ENCODE measurements at regions not wholly inside any gene's neighbourhood (a gene's known extent, or its start where the extent isn't known, plus 50 kb on each side); places are given as distances from the start of the nearest gene placed in this dataset.

DNA sequence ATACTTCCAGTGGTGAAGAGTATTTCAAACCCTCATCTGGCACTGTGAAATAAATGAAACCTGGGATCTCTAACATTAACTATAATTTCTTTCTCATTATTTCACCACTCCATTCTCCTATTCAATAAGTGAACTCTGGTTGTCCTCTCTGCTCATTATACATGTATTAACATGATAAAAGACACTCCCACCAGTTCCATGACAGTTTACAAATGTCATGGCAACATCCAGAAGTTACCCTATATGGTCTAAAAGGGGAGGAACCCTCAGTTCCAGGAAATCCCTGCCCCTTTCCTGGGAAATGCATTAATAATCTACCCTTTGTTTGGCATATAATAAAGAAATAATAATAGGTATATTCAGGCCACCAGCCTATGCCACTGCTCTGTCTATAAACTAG is 62.7 kb upstream of the BRINP3 start:
- DNase-seq = no peak

DNA sequence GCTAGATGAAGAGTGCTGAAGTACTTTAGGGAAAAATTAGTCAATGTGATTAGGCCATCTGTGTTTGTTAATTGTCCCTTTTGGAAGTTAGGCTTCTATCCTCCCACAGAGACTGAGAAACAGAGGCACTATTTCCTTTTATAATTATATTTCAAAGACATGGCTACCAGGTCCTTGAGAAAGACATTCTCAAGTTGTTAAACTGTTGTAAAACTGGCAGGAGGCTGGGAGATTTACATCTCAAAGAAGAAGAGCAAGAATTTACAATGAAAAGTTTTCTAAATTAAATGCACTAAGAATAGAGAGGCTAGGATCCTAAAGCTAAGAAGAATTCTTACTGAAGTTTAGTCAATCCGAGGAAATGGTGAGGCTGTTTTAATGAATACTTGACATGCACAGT is 74.0 kb upstream of the BRINP3 start:
- no peak for DNase-seq

DNA sequence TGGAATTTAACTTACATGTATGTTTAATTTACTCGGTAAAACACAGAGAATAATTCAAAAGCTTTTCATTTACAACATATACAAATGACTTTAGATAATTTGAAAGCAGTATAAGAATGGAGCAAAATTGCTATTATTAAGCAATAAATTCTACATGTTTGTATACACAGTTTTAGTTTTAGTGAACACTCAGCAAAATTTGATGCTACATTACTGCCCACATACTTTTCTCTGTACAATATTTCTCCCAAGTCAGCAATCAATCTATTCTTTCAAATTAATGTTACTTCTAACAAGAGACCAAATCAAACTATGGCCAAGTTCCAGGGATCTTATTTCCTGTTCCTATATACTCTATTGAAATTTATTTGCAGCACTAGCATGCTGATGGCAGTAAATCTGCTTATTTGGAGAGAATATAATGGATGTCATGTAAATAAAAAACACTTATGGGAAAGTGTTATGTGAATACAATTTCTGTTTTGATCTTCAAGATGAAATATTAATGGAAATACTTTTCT is 82.6 kb upstream of the BRINP3 start:
- no peak for DNase-seq

DNA sequence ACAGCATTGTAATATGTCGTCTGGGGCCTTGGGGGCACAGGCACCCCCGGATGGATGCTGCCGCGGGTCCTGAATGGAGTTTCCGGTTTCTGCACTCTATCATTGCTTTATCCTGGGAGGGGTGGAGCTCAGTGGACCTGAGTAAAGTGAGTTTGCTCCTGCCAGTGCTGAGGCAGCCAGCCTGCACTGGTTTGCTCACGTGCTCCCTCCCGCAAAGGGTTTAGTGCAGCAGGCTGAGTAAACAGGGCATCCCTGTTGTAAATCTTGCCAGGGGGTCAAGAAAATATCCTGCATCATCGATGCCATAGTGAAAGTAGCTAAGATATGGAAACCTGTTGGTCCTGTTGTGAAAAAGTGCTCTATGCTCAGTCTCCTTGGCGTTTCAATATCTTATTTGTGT is 85.6 kb upstream of the BRINP3 start:
- no peak for DNase-seq

DNA sequence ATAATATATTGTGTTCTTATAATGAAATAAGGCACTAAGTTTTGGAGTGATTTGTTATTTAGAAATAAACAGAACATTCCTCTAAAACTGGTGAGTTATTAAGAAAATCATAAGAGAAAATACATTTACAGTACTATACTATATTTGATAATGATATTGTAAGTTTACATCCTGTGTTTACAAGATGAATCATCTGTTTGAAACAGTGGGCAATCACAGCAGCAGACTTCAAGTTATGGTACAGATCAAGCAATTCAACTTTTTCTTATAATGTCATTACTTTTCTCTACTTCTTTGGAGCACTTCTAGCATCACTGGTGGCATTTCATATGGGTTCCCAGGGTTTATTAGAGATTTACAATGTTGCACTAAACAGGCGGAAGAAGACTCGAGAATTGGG is 86.5 kb upstream of the BRINP3 start:
- no peak for DNase-seq

DNA sequence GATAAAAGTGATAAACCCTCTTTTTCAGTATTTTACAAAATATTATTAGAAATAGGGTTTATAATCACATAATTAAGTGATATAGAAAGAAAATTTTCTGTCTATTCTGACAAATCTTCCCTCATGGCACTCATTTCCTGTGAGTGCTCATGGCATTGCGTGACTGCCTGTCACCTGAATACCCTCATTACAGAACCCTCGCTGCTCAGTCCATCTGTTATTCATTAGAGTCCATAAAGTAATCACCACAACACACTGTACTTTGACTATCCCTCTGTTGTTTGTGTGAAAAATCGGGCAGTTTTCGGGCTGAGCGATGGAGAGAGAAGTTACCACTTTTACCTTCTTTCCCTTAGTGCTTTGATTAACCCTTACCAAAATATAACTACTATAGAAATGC is 100.4 kb upstream of the BRINP3 start:
- DNase-seq = no peak

DNA sequence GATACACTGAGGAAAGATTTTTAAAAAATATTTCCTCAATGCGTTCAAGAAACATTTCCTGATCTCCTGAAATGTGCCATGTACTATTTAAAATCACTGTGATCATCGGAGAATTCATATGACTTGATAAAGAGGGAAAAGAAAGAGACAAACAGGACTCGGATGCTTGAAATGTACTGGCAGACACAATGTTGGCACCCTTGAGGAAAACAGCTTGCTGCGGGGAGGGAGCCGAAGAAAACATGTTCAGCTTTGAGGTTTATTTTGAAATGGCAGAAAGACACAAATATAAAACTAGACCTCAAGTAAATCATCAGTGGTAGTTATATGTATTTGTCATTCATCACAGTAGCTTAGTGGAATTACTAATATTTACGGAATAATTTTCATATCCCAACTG is 100.9 kb upstream of the BRINP3 start:
- DNase-seq = no peak

DNA sequence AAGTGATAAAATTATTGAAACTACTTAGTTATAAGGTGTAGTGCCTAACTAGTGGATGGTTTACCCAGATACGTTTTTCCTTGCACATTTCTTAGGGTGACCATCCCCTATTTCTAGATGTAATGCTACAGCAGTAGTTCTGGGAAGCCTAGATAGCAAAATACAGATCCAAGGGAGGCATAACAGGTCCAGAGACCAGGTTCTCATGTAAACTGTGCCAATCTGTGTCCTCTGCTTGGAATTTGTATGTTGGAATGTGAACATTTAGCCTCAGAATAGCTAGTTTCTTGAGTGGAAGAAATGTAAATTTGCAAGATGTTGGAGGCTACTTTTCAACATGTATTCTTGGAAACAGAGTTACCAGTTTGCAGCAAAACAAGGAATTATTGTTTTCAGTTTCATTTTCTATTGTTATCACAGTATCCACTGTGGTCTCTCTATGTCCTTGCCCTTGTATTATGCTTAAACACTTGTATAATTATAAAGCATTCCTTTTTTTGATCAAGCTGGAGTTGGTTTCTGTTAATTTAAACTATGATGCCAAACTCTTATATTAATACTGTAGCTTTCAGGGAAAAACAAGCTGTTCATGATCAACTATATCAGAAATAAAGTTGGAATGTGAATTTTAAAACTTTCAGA is 102.0 kb upstream of the BRINP3 start:
- DNase-seq = no peak

DNA sequence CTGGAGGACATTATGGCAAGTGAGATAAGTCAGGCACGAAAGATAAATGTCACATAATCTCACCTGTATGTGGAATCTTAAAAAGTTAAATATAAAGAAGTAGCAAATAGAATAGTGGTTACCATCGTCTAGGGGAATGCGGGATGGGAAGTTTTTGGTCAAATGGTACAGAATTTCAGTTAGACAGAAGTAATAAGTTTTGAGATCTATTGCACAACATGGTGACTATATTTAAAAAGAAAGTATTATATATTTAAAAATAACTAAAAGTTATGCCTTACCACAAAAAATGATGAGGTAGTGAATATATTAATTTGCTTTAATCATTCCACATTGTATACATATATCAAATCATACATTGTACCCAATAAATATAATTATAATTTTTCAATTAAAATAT is 106.2 kb upstream of the BRINP3 start:
- DNase-seq = no peak

DNA sequence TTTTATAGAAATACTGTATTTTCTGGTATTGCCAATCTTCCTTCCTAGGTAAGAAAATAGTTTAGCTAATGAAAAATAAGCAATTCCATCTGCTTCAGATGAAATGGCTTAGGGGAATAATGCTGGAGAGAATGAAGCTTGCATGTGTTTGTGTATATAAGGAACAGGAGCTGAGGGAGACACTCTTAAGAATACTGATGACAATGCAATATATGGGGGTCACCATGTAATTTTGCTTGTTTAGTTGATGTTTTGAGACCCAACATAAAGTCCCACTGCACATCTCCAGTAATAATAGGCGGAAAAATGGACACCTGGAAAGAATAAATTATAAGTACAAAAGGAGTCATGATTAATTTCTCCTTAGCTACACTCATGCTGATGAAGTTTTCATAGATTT is 110.8 kb upstream of the BRINP3 start:
- DNase-seq = no peak

DNA sequence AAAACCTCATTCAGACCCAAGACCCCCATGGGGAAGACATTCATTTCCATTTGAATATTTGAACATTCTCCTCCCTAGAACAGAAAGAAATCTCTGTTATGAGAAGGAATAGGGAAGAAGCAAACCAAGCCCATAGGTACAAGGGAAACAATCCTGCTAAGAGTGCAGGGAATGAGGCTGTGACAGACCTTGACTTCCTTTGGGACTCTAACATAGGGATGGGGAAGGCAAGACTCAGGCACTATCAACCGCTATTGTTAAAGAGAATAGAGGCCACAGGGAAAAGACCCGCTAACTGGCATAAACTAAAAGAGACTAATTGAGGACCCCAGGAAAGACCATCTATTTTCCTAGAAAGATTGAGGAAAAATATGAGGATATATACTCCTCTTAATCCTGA is 117.8 kb upstream of the BRINP3 start:
- DNase-seq = no peak

DNA sequence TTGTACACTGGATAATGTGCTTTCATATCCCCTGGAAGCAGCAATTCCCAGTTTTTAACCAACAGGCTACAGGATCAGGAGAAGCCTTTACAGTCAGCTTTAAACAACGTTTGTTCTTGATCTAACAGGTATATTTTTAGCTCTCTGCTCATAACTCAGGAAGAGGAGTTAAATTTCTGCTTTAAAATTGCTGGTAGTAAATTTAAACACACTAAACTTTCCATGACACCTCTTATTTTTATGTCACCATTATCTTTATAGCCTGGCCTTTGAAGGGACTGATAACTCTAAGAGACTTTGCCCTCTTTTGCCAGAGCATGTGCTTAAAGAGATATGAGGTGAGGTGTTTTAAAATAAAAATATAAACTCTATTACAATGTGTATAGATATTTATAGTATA is 119.6 kb upstream of the BRINP3 start:
- DNase-seq = no peak

DNA sequence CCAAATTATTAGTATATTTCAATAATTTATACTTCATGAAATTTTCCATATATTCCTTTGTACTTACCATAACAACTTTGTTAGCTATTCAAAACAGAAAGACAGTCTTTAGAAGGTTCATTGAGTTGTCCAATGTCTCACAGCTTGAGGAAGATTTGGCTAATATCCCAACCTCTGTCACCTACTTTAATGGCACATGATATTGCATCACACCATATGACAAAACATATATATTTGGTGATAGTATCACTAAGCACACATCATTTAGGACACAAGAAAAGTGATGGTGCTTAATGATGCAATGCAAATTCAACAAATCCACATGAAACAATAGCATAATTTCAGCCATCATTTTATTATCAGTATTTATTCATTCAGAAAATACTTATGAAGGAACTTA is 122.0 kb upstream of the BRINP3 start:
- DNase-seq = no peak

DNA sequence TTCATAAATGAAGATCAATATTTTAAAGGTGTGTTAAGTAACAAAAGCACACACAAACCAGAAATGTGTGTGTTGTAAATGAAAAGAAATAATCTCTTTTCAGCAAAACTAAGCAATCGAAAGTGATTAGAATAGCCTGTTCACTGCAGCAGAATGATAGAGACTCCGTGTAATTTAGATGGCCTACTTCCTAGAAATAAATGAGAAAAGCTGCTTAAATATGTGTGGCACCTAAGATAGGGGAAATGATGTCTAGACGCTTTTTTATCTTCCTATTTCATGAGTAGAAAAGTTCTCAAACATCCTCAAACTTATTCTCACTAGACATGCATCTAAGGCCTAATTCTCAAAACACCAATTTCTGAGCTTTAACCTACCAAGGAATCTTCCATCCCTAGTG is 124.7 kb upstream of the BRINP3 start:
- no peak for DNase-seq

DNA sequence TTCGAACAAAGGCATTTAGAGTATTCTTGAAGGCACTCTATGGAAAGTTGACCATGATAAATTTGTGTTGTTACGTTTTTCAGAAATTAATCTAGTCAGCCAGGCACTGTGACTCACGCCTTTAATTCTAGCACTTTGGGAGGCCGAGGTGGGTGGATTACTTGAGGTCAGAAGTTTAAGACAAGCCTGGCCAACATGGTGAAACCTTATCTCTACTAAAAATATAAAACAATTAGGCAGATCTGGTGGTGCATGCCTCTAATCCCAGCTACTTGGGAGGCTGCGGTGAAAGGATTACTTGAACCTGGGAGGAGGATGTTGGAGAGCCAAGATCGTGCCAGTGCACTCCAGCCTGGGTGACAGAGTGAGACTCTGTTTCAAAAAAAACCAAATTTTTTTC is 130.6 kb upstream of the BRINP3 start:
- DNase-seq = no peak

DNA sequence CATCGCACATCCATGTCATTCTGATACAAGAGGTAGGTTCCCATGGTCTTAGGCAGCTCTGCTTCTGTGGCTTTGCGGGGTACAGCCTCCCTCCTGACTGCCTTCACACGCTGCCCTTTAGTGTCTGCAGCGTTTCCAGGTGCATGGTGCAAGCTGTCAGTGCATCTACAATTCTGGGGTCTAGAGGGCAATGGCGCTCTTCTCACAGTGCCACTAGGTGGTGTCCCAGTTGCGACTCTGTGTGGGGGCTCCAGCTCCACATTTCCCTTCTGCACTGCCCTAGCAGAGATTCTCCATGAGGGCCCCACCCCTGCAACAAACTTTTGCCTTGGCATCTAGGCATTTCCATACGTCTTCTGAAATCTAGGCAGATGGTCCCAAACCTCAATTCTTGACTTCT is 138.2 kb upstream of the BRINP3 start:
- no peak for DNase-seq

DNA sequence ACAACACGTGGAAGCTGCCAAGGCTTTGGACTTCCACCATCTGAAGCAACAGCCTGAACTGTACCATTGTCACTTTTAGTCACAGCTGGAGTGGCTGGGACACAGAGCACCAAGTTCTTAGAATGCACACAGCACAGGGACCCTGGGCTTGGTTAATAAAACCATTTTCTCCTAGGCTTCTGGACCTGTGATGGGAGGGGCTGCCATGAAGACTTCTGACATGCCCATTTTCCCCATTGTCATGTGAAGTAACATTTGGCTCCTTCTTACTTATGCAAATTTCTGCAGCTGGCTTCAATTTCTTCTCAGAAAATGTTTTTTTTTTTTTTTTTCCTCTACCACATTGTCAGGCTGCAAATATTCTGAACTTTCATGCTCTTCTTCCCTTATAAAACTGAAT is 138.6 kb upstream of the BRINP3 start:
- DNase-seq = no peak

DNA sequence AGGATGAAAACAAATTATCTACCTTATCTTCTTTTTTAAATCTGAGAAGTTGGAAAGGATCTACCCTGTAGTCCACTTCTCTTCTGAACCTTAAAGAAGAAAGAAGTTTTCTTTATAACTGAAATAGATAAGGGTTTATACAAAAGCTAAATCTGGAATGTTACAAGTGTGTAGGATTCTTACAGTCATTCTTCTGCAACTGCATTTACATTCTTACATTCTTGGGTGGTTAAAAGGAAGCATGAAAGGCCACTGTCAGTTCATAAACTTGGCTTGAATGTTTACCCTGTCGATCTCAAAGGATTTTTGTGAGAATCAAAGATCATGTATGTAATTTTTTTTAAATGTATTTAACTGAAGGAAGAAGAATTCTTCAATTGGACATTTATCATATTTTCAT is 142.1 kb upstream of the BRINP3 start:
- DNase-seq = no peak

DNA sequence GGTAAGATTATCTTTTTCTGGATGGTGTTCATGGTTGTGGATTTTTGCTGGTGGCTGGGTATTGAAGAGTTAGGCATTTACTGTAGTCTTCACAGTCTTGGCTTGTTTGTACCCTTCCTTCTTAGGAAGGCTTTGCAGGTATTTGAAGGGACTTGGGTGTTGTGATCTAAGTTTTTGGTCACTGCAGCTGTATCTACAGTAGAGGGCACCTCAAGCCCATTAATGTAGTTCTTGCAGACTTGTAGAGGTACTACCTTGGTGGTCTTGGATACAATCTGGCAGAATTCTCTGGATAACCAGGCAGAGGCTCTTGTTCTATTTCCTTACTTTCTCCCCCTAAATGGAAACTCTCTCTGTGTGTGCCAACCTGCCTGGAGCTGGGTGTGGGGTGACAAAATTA is 155.8 kb upstream of the BRINP3 start:
- no peak for DNase-seq

DNA sequence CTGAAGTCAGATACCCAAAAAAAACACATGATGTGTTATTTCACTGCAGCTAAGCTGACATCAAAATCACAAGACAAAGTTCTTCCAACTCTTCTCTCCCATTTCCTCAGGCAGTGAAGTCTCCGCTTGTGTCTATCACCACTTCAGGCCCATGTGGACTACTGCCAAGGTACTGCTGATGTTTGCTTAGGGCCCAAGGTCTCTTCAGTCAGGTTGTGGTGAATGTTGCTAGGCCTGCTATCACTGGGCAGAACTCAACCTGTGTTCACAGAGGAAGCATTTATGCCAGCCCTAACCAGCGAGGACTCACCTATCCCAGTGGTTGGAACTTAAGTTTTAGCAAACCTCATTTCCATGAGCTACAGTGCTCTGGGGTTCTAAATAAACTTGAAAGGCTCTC is 156.5 kb upstream of the BRINP3 start:
- no peak for DNase-seq

DNA sequence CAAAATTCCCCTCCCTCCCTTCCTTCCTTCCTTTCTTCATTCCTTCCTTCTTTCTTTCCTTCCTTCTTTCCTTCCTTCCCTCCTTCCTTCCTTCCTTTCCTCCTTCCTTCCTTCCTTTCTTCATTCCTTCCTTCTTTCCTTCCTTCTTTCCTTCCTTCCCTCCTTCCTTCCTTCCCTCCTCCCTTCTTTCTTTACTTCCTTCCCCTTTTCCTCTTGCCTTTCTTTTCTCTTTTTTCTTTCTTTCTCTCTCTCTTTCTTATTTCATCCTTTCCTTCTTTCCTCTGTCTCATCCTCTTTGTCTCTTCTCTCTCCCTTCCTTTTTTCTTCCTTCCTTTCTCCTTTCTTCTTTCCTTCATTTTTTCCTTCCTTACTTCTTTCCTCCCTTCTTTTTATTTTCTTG is 171.9 kb upstream of the BRINP3 start:
- DNase-seq = no peak

DNA sequence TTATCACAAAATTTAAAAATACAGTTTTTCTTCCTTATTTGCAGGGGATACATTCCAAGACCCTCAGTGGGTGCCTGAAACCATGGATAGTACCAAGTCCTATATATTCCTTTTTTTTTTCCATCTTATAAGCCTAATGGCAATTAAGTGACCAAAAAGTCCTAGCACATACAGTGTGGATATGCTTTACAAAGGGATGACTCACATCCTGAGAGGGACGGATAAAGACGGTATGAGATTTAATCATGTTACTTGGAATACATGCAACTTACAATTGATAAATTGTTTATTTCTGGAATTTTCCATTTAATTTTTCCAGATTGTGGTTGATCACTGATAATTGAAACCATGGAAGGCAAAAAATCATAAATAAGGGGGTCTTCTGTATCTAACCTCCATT is 181.2 kb upstream of the BRINP3 start:
- no peak for DNase-seq

DNA sequence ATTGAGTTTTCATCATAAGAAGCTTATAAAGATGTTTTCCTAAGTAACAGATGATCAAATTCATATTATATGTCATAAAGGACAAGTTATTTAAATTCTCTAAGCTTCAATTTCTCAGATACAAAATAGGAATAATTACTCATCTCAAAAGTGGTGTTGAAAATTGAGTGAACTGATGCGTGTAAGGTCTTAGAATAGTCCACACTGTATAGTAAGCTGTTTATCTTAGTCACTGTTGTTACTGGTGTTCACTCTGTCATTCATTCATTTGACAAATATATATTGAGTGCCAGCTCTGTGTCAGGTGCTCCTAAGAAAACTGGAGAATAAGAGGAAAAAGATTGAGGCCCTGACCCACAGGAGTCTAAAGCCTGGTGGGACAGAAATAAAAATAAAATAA is 186.3 kb upstream of the BRINP3 start:
- DNase-seq = no peak

DNA sequence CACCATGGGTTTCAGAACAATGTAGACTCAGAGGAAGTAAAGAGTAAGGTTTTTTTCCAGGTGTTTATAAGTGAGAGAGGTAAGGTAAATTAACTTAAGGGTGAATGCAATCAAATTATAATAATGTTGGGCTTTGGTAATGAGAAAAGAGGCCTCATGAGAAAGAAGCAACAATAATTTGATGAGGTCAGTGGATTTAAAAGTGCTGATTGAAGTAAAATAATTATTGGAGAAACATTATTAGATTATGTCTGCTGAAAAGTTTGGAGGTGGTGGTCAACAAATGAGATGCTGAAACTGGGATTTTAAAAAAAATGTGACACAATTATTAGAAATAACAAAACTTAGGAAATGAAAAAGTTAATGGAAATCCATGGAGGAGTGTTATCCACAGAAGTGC is 187.4 kb upstream of the BRINP3 start:
- no peak for DNase-seq

DNA sequence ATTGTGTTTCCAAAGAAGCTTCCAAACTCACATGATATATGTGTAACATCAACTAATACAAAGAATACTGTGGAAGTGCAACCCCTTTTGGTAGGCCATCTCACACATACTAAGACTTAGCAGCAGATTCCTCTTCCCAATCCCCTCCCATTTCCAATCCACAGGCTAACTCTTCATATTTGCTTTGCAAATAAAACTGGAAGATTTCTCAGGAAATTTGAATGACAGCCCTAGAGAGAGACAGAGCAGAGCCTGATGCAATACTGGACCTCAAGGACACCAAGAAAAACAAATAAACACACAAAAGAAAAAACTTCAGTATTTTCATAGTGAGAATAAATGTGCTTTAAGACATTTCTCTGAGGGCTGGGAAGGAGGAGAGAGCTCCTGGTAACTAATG is 190.2 kb upstream of the BRINP3 start:
- DNase-seq = no peak

DNA sequence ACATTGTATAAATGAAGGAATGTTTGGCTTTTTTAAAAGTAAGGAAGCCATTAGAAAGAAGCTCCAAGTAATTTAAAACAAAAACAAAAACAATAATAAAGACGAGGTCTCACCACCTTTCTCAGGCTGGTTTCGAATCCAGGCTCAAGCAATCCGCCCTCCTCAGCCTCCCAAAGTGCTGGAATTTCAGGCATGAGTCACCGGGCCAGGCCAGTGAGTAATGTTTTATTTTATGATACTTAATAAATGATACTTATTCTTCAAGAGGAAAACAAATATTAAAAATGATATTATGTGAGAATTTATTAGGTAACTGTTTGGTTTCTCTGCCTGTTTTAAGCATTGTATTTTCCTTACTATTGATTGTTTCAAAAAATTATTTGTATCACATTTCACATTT is 201.4 kb upstream of the BRINP3 start:
- DNase-seq = no peak
